Gastrocnemius medialis (tissue), 4 donors: ENCODE measurements at regions not wholly inside any gene's neighbourhood (a gene's known extent, or its start where the extent isn't known, plus 50 kb on each side); places are given as distances from the start of the nearest gene placed in this dataset.
A peak's percentile ranks its signal among the peaks of the same experiment; 100 is the strongest.

ENCODE experiments used
- ATAC-seq, 2 donors: fragments of 150-250 bp; one replicate each; pipeline ENCODE4 v1.9.1; 2016
- DNase-seq, 2 donors: peaks; one replicate each; pipeline ENCODE4 v3.0.0-alpha.2; 2019
- H3K27ac ChIP-seq, 4 donors: fragments of 200-600 bp; sonication (generic); 1 replicate in 1 of 4; 2 replicates in 3 of 4; pipeline ENCODE4 v1.5.1; 2016 to 2018; ENCODE audit warnings: mild to moderate bottlenecking in 2 of 4, moderate library complexity in 1 of 4
- H3K27me3 ChIP-seq, 3 donors: fragments of 200-600 bp; sonication (generic) in 2 of 3; 1 replicate in 1 of 3; 2 replicates in 2 of 3; pipeline versions ENCODE4 v1.5.1 to v1.6.0; 2016 to 2019; ENCODE audit warnings: mild to moderate bottlenecking in 1 of 3, moderate library complexity in 1 of 3
- H3K36me3 ChIP-seq, 2 donors: fragments of 200-600 bp; sonication (generic) in 1 of 2; one replicate each; pipeline ENCODE4 v1.5.1; 2017 to 2018
- H3K4me1 ChIP-seq, 2 donors: fragments of 200-600 bp; sonication (generic) in 1 of 2; one replicate each; pipeline ENCODE4 v1.5.1; 2016 to 2017; ENCODE audit warnings: mild to moderate bottlenecking in 2 of 2
- H3K4me3 ChIP-seq, 4 donors: fragments of 200-600 bp; sonication (generic) in 3 of 4; 1 replicate in 1 of 4; 2 replicates in 3 of 4; pipeline ENCODE4 v1.5.1; 2016 to 2019; ENCODE audit warnings: mild to moderate bottlenecking in 2 of 4
- H3K9me3 ChIP-seq, 3 donors: fragments of 200-600 bp; sonication (generic) in 2 of 3; 1 replicate in 1 of 3; 2 replicates in 2 of 3; pipeline ENCODE4 v1.5.1; 2016 to 2019
- CTCF ChIP-seq, 5 experiments: fragments of 450-650 bp in 3 of 5; fragments of 200-600 bp in 2 of 5; sonication (generic) in 2 of 5; IDR thresholded peaks in 4 of 5; conservative IDR thresholded peaks in 1 of 5; 1 replicate in 4 of 5; 2 replicates in 1 of 5; pipeline ENCODE4 v1.5.1; 2016 to 2019; ENCODE audit warnings: antibody characterized with exemption in 5 of 5, mild to moderate bottlenecking in 3 of 5, moderate library complexity in 3 of 5
- POLR2A ChIP-seq, 2 donors: fragments of 450-650 bp; IDR thresholded peaks; one replicate each; pipeline ENCODE4 v1.6.1; 2017; ENCODE audit warnings: antibody characterized with exemption in 2 of 2, mild to moderate bottlenecking in 2 of 2, moderate library complexity in 2 of 2
- in situ Hi-C, 4 donors: fragments of 200-750 bp; cut with MboI; loops; one replicate each; pipeline versions ENCODE4 v1.15.0 to v1.8.0; 2017; ENCODE audit warnings: low sequenced_read_pairs in 4 of 4
- intact Hi-C: fragments of 100-400 bp; cut with DNase I; formaldehyde crosslinking; loops from one replicate; pipeline ENCODE4 v1.15.1; 2023; ENCODE audit warnings: low total_unique reads

DNA sequence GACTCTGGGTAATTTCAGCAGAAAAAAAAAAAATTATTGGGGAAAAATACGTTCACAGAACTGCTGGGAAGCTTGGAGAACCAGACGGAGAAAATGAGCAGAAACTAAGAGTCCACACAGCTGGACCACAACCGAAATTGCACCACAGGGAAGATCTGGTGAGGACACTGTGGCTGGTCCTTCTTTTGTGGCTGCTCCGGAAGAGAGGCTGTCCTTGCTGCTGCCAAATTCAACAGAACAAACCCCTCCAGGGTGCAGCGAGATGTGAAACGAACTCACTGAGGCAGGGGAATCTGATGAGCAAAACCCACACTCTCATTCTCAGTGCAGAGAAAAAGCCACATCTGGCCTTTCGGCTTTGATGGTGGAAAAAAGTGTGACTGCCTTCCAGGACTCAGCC is 200.0 kb downstream of the ACTL7B start:
- no peaks in the 10 kb centered on the region for H3K36me3 ChIP-seq
- no peak overlapping the region for H3K27ac ChIP-seq
- H3K9me3 ChIP-seq: peaks cover 0 to 5% (median 0%) of the 10 kb centered on the region in 3 donors
- no peak overlapping the region for H3K4me3 ChIP-seq
- no peaks in the 10 kb centered on the region for H3K4me1 ChIP-seq
- DNase-seq (no peak), ATAC-seq (no peak)
- H3K27me3 ChIP-seq: no peaks in the 10 kb centered on the region
- TF ChIP-seq CTCF (IDR thresholded peaks at IDR 0.05 in 4 of 5, conservative IDR thresholded peaks at IDR 0.05 in 1 of 5): no peak
- no peak for TF ChIP-seq POLR2A (IDR thresholded peaks at IDR 0.05)
- intact Hi-C loops: no loop called here
- in situ Hi-C loops: no loop called here

- no peak for DNase-seq
- intact Hi-C loops (no loop called here), in situ Hi-C loops (no loop called here)
- H3K4me3 ChIP-seq: no peak overlapping the region
- H3K9me3 ChIP-seq: peaks cover 0 to 5% (median 0%) of the 10 kb centered on the region in 3 donors
- no peaks in the 10 kb centered on the region for H3K4me1 ChIP-seq
- no peak for ATAC-seq
- no peaks in the 10 kb centered on the region for H3K27me3 ChIP-seq
- no peaks in the 10 kb centered on the region for H3K36me3 ChIP-seq
- no peak for TF ChIP-seq POLR2A (IDR thresholded peaks at IDR 0.05)
- TF ChIP-seq CTCF (IDR thresholded peaks at IDR 0.05 in 4 of 5, conservative IDR thresholded peaks at IDR 0.05 in 1 of 5): no peak
- H3K27ac ChIP-seq: no peak overlapping the region
Measured at GRCh38 chr9:108654566-108654965, 201.2 kb downstream of the ACTL7B start.

- intact Hi-C loops: no loop called here
- in situ Hi-C loops: no loop called here
Measured at GRCh38 chr9:108652851-108653250, 202.9 kb downstream of the ACTL7B start.

GRCh38 chr9:108650826-108651225 is 205.0 kb downstream of the ACTL7B start:
- H3K9me3 ChIP-seq: no peaks in the 10 kb centered on the region
- TF ChIP-seq POLR2A (IDR thresholded peaks at IDR 0.05): no peak
- TF ChIP-seq CTCF (IDR thresholded peaks at IDR 0.05 in 4 of 5, conservative IDR thresholded peaks at IDR 0.05 in 1 of 5): no peak
- H3K36me3 ChIP-seq: no peaks in the 10 kb centered on the region
- DNase-seq: no peak
- ATAC-seq: no peak
- intact Hi-C loops: no loop called here
- no peak overlapping the region for H3K4me3 ChIP-seq
- H3K27ac ChIP-seq: no peak overlapping the region
- no peaks in the 10 kb centered on the region for H3K27me3 ChIP-seq
- no peaks in the 10 kb centered on the region for H3K4me1 ChIP-seq
- in situ Hi-C loops: no loop called here

More at GRCh38 chr9:108652851-108653250, 202.9 kb downstream of the ACTL7B start:
- Histone ChIP-seq H3K27ac (no peak overlapping the region), H3K4me3 (no peak overlapping the region), H3K27me3 (no peaks in the 10 kb centered on the region), H3K4me1 (no peaks in the 10 kb centered on the region), H3K36me3 (no peaks in the 10 kb centered on the region), H3K9me3 (no peaks in the 10 kb centered on the region)
- TF ChIP-seq CTCF (IDR thresholded peaks at IDR 0.05 in 4 of 5, conservative IDR thresholded peaks at IDR 0.05 in 1 of 5): no peak
- no peak for TF ChIP-seq POLR2A (IDR thresholded peaks at IDR 0.05)
- no peak for ATAC-seq
- no peak for DNase-seq

- TF ChIP-seq POLR2A (IDR thresholded peaks at IDR 0.05) (no peak), CTCF (IDR thresholded peaks at IDR 0.05 in 4 of 5, conservative IDR thresholded peaks at IDR 0.05 in 1 of 5) (no peak)
- H3K27ac ChIP-seq: no peak overlapping the region
Measured at GRCh38 chr9:108645520-108645919, 210.3 kb downstream of the ACTL7B start.

More at GRCh38 chr9:108645520-108645919, 210.3 kb downstream of the ACTL7B start:
- Histone ChIP-seq H3K36me3 (no peaks in the 10 kb centered on the region), H3K4me1 (no peaks in the 10 kb centered on the region), H3K9me3 (no peaks in the 10 kb centered on the region), H3K27me3 (no peaks in the 10 kb centered on the region), H3K4me3 (no peak overlapping the region)
- intact Hi-C loops (no loop called here), in situ Hi-C loops (no loop called here)
- DNase-seq (peak in 1 of 2 donors; percentile 15), ATAC-seq (no peak)
